ENCODE measurements at regions not wholly inside any gene's neighbourhood (a gene's known extent, or its start where the extent isn't known, plus 50 kb on each side); places are given as distances from the start of the nearest gene placed in this dataset.

- no peak overlapping the region for H3K23ac ChIP-seq (ENCODE audit: low read depth, low read length)
- in situ Hi-C loops (cut with MboI; ENCODE audit: low sequenced_read_pairs) (no loop called here), intact Hi-C loops (cut with micrococcal nuclease) (no loop called here), dilution Hi-C loops (cut with HindIII; ENCODE audit: low sequenced_read_pairs, unreplicated experiment) (no loop called here)
- ATAC-seq (ENCODE audit: low read depth) (no peak), DNase-seq (no peak)
- CTCF ChIA-PET = no interaction called here
- H3K9me3 ChIP-seq (ENCODE audit: control insufficient read depth, insufficient read depth, low read length) = peaks cover 16% of the 10 kb centered on the region
- no peak overlapping the region for H3K9ac ChIP-seq (ENCODE audit: low read depth, low read length)
- no peaks in the 10 kb centered on the region for H3K4me1 ChIP-seq (ENCODE audit: control insufficient read depth, insufficient read depth, low read length)
- no peak overlapping the region for H4K91ac ChIP-seq (ENCODE audit: insufficient read depth, low read depth, low read length)
- H3K56ac ChIP-seq (ENCODE audit: extremely low read depth, insufficient read depth, low read length) = no peak overlapping the region
- WGBS, 2 experiments (ENCODE audit: extremely low coverage in 2 of 2, insufficient read length in 1 of 2) = no CpG with 5 or more reads among the region's 3 CpGs
- no peak overlapping the region for H2BK120ac ChIP-seq (ENCODE audit: low read depth, low read length)
- no peak overlapping the region for H2AK5ac ChIP-seq (ENCODE audit: low read depth, low read length)
- POLR2A ChIA-PET (ENCODE audit: unreplicated experiment) = no interaction called here
- H3K18ac ChIP-seq (ENCODE audit: low read depth, low read length) = no peak overlapping the region
- no peaks in the 10 kb centered on the region for H3K79me1 ChIP-seq (ENCODE audit: low read depth in 1 of 2, low read length in 2 of 2)
- no peaks in the 10 kb centered on the region for H4K20me1 ChIP-seq (ENCODE audit: insufficient read depth, low read length)
- H2BK20ac ChIP-seq (ENCODE audit: low read depth, low read length) = no peak overlapping the region
- H3K4ac ChIP-seq (ENCODE audit: low read depth, low read length) = no peak overlapping the region
- no peak overlapping the region for H2BK15ac ChIP-seq (ENCODE audit: low read depth, low read length)
- no peak overlapping the region for H3K14ac ChIP-seq (replicated peaks; ENCODE audit: low read depth, low read length)
- no peaks in the 10 kb centered on the region for H3K27me3 ChIP-seq (ENCODE audit: control insufficient read depth, insufficient read depth, low read length)
- H4K8ac ChIP-seq (ENCODE audit: low read depth in 2 of 2, low read length in 2 of 2) = no peak overlapping the region
- H3K9me1 ChIP-seq (ENCODE audit: insufficient read depth, low read length) = no peaks in the 10 kb centered on the region
- no peak overlapping the region for H3K27ac ChIP-seq (ENCODE audit: insufficient read depth, low read length)
- no peak overlapping the region for H3K4me2 ChIP-seq (ENCODE audit: low read depth, low read length)
- no peak overlapping the region for H3K4me3 ChIP-seq (ENCODE audit: insufficient read depth, low read depth, low read length)
- no peaks in the 10 kb centered on the region for H3K36me3 ChIP-seq (ENCODE audit: control insufficient read depth, insufficient read depth, low read length)
- BruUV-seq (replicated peaks) = no TSS peak
- H2AFZ ChIP-seq (replicated peaks; ENCODE audit: low read length, poor library complexity) = no peak overlapping the region
- no peak overlapping the region for H4K5ac ChIP-seq (ENCODE audit: low read depth, low read length)
- no peak for TF ChIP-seq CHD1 (IDR thresholded peaks at IDR 0.05; ENCODE audit: low read depth, low read length)
- TF ChIP-seq POLR2A (IDR thresholded peaks at IDR 0.05; ENCODE audit: low read depth, low read length) = no peak
- no peak for TF ChIP-seq USF2 (IDR thresholded peaks at IDR 0.05; ENCODE audit: low read depth, low read length)
- no peak for TF ChIP-seq NFE2L2 (IDR thresholded peaks at IDR 0.05; ENCODE audit: low read depth, low read length)
- TF ChIP-seq RFX5 (IDR thresholded peaks at IDR 0.05; ENCODE audit: low read depth, low read length) = no peak
- TF ChIP-seq BHLHE40 (IDR thresholded peaks at IDR 0.05; ENCODE audit: low read depth, low read length) = no peak
- no peak for TF ChIP-seq ELK1 (IDR thresholded peaks at IDR 0.05; ENCODE audit: borderline replicate concordance, low read depth, low read length)
- no peak for TF ChIP-seq RAD21 (IDR thresholded peaks at IDR 0.05; ENCODE audit: low read length)
- TF ChIP-seq MAZ (IDR thresholded peaks at IDR 0.05; ENCODE audit: borderline replicate concordance, low read depth, low read length) = no peak
- no peak for TF ChIP-seq MAFK (IDR thresholded peaks at IDR 0.05; ENCODE audit: low read depth, low read length)
- TF ChIP-seq CTCF (conservative IDR thresholded peaks at IDR 0.05; ENCODE audit: low read depth, low read length) = no peak
- TF ChIP-seq SMC3 (IDR thresholded peaks at IDR 0.05; ENCODE audit: low read depth, low read length) = no peak
- TF ChIP-seq RCOR1 (IDR thresholded peaks at IDR 0.05; ENCODE audit: insufficient replicate concordance, low read length) = no peak
- TF ChIP-seq CEBPB (IDR thresholded peaks at IDR 0.05; ENCODE audit: low read depth, low read length) = no peak
- no peak for TF ChIP-seq FOS (IDR thresholded peaks at IDR 0.05; ENCODE audit: low read depth, low read length)
- no peak overlapping the region for H2AK9ac ChIP-seq (replicated peaks; ENCODE audit: low read depth, low read length, poor library complexity)
- H2BK5ac ChIP-seq (ENCODE audit: low read depth, low read length, poor library complexity, severe bottlenecking) = no peak overlapping the region
Measured at GRCh38 chr7:54076616-54077015, 465.6 kb upstream of the VSTM2A start.
